ENCODE measurements at regions not wholly inside any gene's neighbourhood (a gene's known extent, or its start where the extent isn't known, plus 50 kb on each side); places are given as distances from the start of the nearest gene placed in this dataset.

GRCh38 chr9:107750741-107751566, 261.4 kb upstream of the KLF4 start (continued):
- TF ChIP-seq ZMYM3 (CRISPR knock-in tag; IDR thresholded peaks at IDR 0.05) (no peak), DPF2 (CRISPR knock-in tag; IDR thresholded peaks at IDR 0.05; ENCODE audit: borderline replicate concordance, low read depth) (no peak), ZNF407 (CRISPR knock-in tag; IDR thresholded peaks at IDR 0.05; ENCODE audit: not compliant biosample characterization) (no peak), ATF4 (CRISPR knock-in tag; IDR thresholded peaks at IDR 0.05) (0 out of 4 replicates have a peak, but pooled peaks of 1 of the 2 experiments have one; percentile 27), SYNCRIP (IDR thresholded peaks at IDR 0.05; ENCODE audit: insufficient read depth, low read depth, low read length) (no peak), CEBPB (IDR thresholded peaks at IDR 0.05; ENCODE audit: borderline replicate concordance, low read depth, low read length) (peak; percentile 62), ZNF672 (CRISPR knock-in tag; IDR thresholded peaks at IDR 0.05) (no peak), E2F1 (CRISPR knock-in tag; IDR thresholded peaks at IDR 0.05) (no peak), ZNF101 (CRISPR knock-in tag; IDR thresholded peaks at IDR 0.05; ENCODE audit: borderline replicate concordance, low read depth) (no peak), FOXM1 (CRISPR knock-in tag; IDR thresholded peaks at IDR 0.05) (no peak)

Data from HepG2 (cell line).